Esophagus muscularis mucosa (tissue), 4 donors: ENCODE measurements at regions not wholly inside any gene's neighbourhood (a gene's known extent, or its start where the extent isn't known, plus 50 kb on each side); places are given as distances from the start of the nearest gene placed in this dataset.

Source experiments
- DNase-seq: peaks from one replicate; pipeline ENCODE4 v3.0.0-alpha.2; 2017; ENCODE audit errors: extremely low spot score
- H3K27ac ChIP-seq, 4 donors: fragments of 200-600 bp; sonication (generic); replicated peaks in 1 of 4; 1 replicate in 3 of 4; 2 replicates in 1 of 4; pipeline ENCODE4 v1.5.1; 2016 to 2019; ENCODE audit warnings: mild to moderate bottlenecking in 1 of 4
- H3K27me3 ChIP-seq, 4 donors: fragments of 200-600 bp; sonication (generic); one replicate each; pipeline versions ENCODE4 v1.5.1 to v1.6.0; 2016 to 2019
- H3K36me3 ChIP-seq, 4 donors: fragments of 200-600 bp; sonication (generic); one replicate each; pipeline ENCODE4 v1.5.1; 2016 to 2019
- H3K4me1 ChIP-seq, 4 donors: fragments of 200-600 bp; sonication (generic); one replicate each; pipeline ENCODE4 v1.5.1; 2016 to 2019
- H3K4me3 ChIP-seq, 4 donors: fragments of 200-600 bp; sonication (generic); 1 replicate in 2 of 4; 2 replicates in 2 of 4; pipeline ENCODE4 v1.5.1; 2016 to 2019; ENCODE audit warnings: mild to moderate bottlenecking in 4 of 4, moderate library complexity in 1 of 4
- H3K9me3 ChIP-seq, 4 donors: fragments of 200-600 bp; sonication (generic); 1 replicate in 3 of 4; 2 replicates in 1 of 4; pipeline ENCODE4 v1.5.1; 2016 to 2019
- CTCF ChIP-seq, 3 experiments: fragments of 200-600 bp in 2 of 3; fragments of 450-650 bp in 1 of 3; sonication (generic) in 2 of 3; IDR thresholded peaks; one replicate each; pipeline ENCODE4 v1.5.1; 2017 to 2019; ENCODE audit warnings: antibody characterized with exemption in 3 of 3, mild to moderate bottlenecking in 2 of 3, moderate library complexity in 1 of 3
- EP300 ChIP-seq: sonication (generic); formaldehyde crosslinking; IDR thresholded peaks from one replicate; pipeline ENCODE4 v1.6.1; 2017; ENCODE audit warnings: antibody characterized with exemption
- POLR2A ChIP-seq: fragments of 450-650 bp; IDR thresholded peaks from one replicate; pipeline ENCODE4 v1.6.1; 2017; ENCODE audit warnings: antibody characterized with exemption, moderate library complexity, mild to moderate bottlenecking, low read depth
- POLR2AphosphoS5 ChIP-seq, 2 donors: sonication (generic); formaldehyde crosslinking; IDR thresholded peaks; one replicate each; pipeline ENCODE4 v1.6.1; 2017; ENCODE audit warnings: antibody characterized with exemption in 2 of 2
- WGBS: methylation state at CpG from one replicate; pipeline ENCODE4 v1.1.5; 2018; 5-methylcytosine and 5-hydroxymethylcytosine counted together
- intact Hi-C: fragments of 100-400 bp; cut with DNase I; formaldehyde crosslinking; loops from one replicate; pipeline ENCODE4 v1.15.1; 2023

- Histone ChIP-seq H3K4me1 (peaks cover 0 to 3% (median 0%) of the 10 kb centered on the region in 4 donors), H3K9me3 (no peaks in the 10 kb centered on the region), H3K27ac (no peak overlapping the region), H3K27me3 (no peaks in the 10 kb centered on the region), H3K4me3 (no peak overlapping the region), H3K36me3 (no peaks in the 10 kb centered on the region)
- 91% methylated on average over 8 of the region's 8 CpGs for WGBS
- DNase-seq = no peak
- intact Hi-C loops = no loop called here
- TF ChIP-seq POLR2A = no peak
- TF ChIP-seq POLR2AphosphoS5 (IDR thresholded peaks at IDR 0.05) = no peak
- no peak for TF ChIP-seq EP300
- no peak for TF ChIP-seq CTCF (IDR thresholded peaks at IDR 0.05)
These were observed 287.9 kb downstream of the LPIN1 start for GRCh38 chr2:12034382-12034781.

- intact Hi-C loops = no loop called here
- no peak for DNase-seq
- TF ChIP-seq CTCF (IDR thresholded peaks at IDR 0.05) = no peak
- TF ChIP-seq POLR2AphosphoS5 (IDR thresholded peaks at IDR 0.05) = no peak
- no peak for TF ChIP-seq POLR2A
- no peak for TF ChIP-seq EP300
- H3K36me3 ChIP-seq = no peaks in the 10 kb centered on the region
- no peaks in the 10 kb centered on the region for H3K27me3 ChIP-seq
- no peak overlapping the region for H3K4me3 ChIP-seq
- no peaks in the 10 kb centered on the region for H3K9me3 ChIP-seq
- no peaks in the 10 kb centered on the region for H3K4me1 ChIP-seq
- no peak overlapping the region for H3K27ac ChIP-seq
- WGBS = 83% methylated on average over 11 of the region's 11 CpGs
These were observed 288.7 kb downstream of the LPIN1 start for GRCh38 chr2:12035029-12035720.

- DNase-seq = no peak
- Histone ChIP-seq H3K4me1 (no peaks in the 10 kb centered on the region), H3K27me3 (no peaks in the 10 kb centered on the region), H3K27ac (no peak overlapping the region), H3K36me3 (no peaks in the 10 kb centered on the region), H3K9me3 (no peaks in the 10 kb centered on the region), H3K4me3 (no peak overlapping the region)
- TF ChIP-seq POLR2AphosphoS5 (IDR thresholded peaks at IDR 0.05) (no peak), POLR2A (no peak), EP300 (no peak), CTCF (IDR thresholded peaks at IDR 0.05) (no peak)
- intact Hi-C loops = no loop called here
- WGBS = 100% methylated on average over 1 of the region's 1 CpG
These were observed 289.7 kb downstream of the LPIN1 start for GRCh38 chr2:12035956-12036639.

- no peak for DNase-seq
- 81% methylated on average over 8 of the region's 8 CpGs for WGBS
- no peaks in the 10 kb centered on the region for H3K4me1 ChIP-seq
- H3K36me3 ChIP-seq = no peaks in the 10 kb centered on the region
- no peak for TF ChIP-seq CTCF (IDR thresholded peaks at IDR 0.05)
- no peak for TF ChIP-seq POLR2AphosphoS5 (IDR thresholded peaks at IDR 0.05)
- TF ChIP-seq EP300 = no peak
- no peak for TF ChIP-seq POLR2A
- intact Hi-C loops = no loop called here
- H3K4me3 ChIP-seq = no peak overlapping the region
- H3K27ac ChIP-seq = no peak overlapping the region
- H3K27me3 ChIP-seq = no peaks in the 10 kb centered on the region
- no peaks in the 10 kb centered on the region for H3K9me3 ChIP-seq
These were observed 290.2 kb downstream of the LPIN1 start for GRCh38 chr2:12036640-12036983.

- no peak for TF ChIP-seq POLR2AphosphoS5 (IDR thresholded peaks at IDR 0.05)
- no peak for TF ChIP-seq EP300
- no peak for TF ChIP-seq POLR2A
- no peak for TF ChIP-seq CTCF (IDR thresholded peaks at IDR 0.05)
- H3K27ac ChIP-seq = no peak overlapping the region
- WGBS = 67% methylated on average over 2 of the region's 2 CpGs
- H3K4me1 ChIP-seq = no peaks in the 10 kb centered on the region
- no peak overlapping the region for H3K4me3 ChIP-seq
- no peaks in the 10 kb centered on the region for H3K27me3 ChIP-seq
- intact Hi-C loops = no loop called here
- DNase-seq = no peak
- H3K36me3 ChIP-seq = no peaks in the 10 kb centered on the region
- no peaks in the 10 kb centered on the region for H3K9me3 ChIP-seq
These were observed 290.9 kb downstream of the LPIN1 start for GRCh38 chr2:12037301-12037700.
